Panc1 (cell line): ENCODE measurements at regions not wholly inside any gene's neighbourhood (a gene's known extent, or its start where the extent isn't known, plus 50 kb on each side); places are given as distances from the start of the nearest gene placed in this dataset.

Source experiments
- ATAC-seq: fragments of 200-7000 bp; cut with Tn5 transposase; 2 replicates; pipeline ENCODE4 v1.9.1; 2020; ENCODE audit warnings: mild to moderate bottlenecking, moderate library complexity
- BruUV-seq: library from RNA; stranded (reverse); fragments of 400-500 nt; replicated peaks from 2 replicates; lab custom pipeline; 2021; lab: Mats Ljungman, UMichigan
- CTCF ChIA-PET: fragments of 300-600 bp; sonication (Branson Sonifier 250); formaldehyde crosslinking; loops from one replicate; lab custom pipeline; 2022; ENCODE audit warnings: antibody characterized with exemption; lab: Charles Lee
- POLR2A ChIA-PET: fragments of 300-600 bp; sonication (Branson Sonifier 250); formaldehyde crosslinking; loops from one replicate; lab custom pipeline; 2022; ENCODE audit warnings: antibody characterized with exemption; lab: Charles Lee
- DNase-seq: peaks from one replicate; pipeline ENCODE4 v3.0.0-alpha.2; 2010; ENCODE audit warnings: low read depth, low spot score
- H3K27ac ChIP-seq: 2 replicates; pipeline ENCODE4 v1.5.1; 2011; ENCODE audit warnings: mild to moderate bottlenecking, low read length, inconsistent platforms
- H3K27me3 ChIP-seq: fragments of 200-500 bp; sonication (Bioruptor generic); 2 replicates; pipeline ENCODE4 v1.6.0; 2014; ENCODE audit warnings: low read length, inconsistent platforms; ENCODE audit not compliant: control insufficient read depth, insufficient read depth
- H3K36me3 ChIP-seq: fragments of 200-500 bp; sonication (Bioruptor generic); 2 replicates; pipeline ENCODE4 v1.5.1; 2014; ENCODE audit warnings: inconsistent platforms, mild to moderate bottlenecking, low read length, moderate library complexity; ENCODE audit not compliant: control insufficient read depth, insufficient read depth
- H3K4me1 ChIP-seq: 2 replicates; pipeline ENCODE4 v1.5.1; 2011; ENCODE audit warnings: inconsistent platforms, mild to moderate bottlenecking, low read length, moderate library complexity; ENCODE audit not compliant: control insufficient read depth, insufficient read depth
- H3K4me3 ChIP-seq, 2 experiments: 2 replicates each; pipeline ENCODE4 v1.5.1; 2011 to 2012; ENCODE audit warnings: low read depth in 2 of 2, low read length in 2 of 2, mild to moderate bottlenecking in 2 of 2, inconsistent platforms in 1 of 2, moderate library complexity in 1 of 2
- H3K9me3 ChIP-seq: fragments of 200-500 bp; sonication (Bioruptor generic); 2 replicates; pipeline ENCODE4 v1.5.1; 2014; ENCODE audit warnings: low read depth, mild to moderate bottlenecking, inconsistent platforms, low read length, moderate library complexity; ENCODE audit not compliant: control insufficient read depth, insufficient read depth
- CTCF ChIP-seq: fragments of 450-650 bp; IDR thresholded peaks from 2 replicates; pipeline ENCODE4 v1.5.1; 2017; ENCODE audit warnings: mild to moderate bottlenecking
- POLR2AphosphoS5 ChIP-seq: IDR thresholded peaks from 2 replicates; pipeline ENCODE4 v1.6.1; 2012; ENCODE audit warnings: mild to moderate bottlenecking, low read depth, low read length, moderate library complexity
- REST ChIP-seq, 2 experiments: IDR thresholded peaks; 2 replicates each; pipeline ENCODE4 v1.6.1; 2011 to 2012; ENCODE audit warnings: low read depth in 2 of 2, control low read depth in 1 of 2, low read length in 1 of 2, mild to moderate bottlenecking in 1 of 2, moderate library complexity in 1 of 2; ENCODE audit not compliant: insufficient read depth in 1 of 2
- SIN3A ChIP-seq: IDR thresholded peaks from 2 replicates; pipeline ENCODE4 v1.6.1; 2012; ENCODE audit warnings: low read depth, mild to moderate bottlenecking, low read length, moderate library complexity, borderline replicate concordance; ENCODE audit not compliant: insufficient read depth
- TCF7L2 ChIP-seq: IDR thresholded peaks from 2 replicates; pipeline ENCODE4 v1.6.1; 2011; ENCODE audit warnings: mild to moderate bottlenecking, low read depth, low read length, inconsistent platforms
- in situ Hi-C: cut with HindIII; loops from 2 replicates; pipeline ENCODE4 v1.10.0; 2016; ENCODE audit warnings: low sequenced_read_pairs, low pct_unique_long_range_greater_than_20kb
- intact Hi-C: fragments of 100-400 bp; cut with micrococcal nuclease; formaldehyde crosslinking; loops from one replicate; pipeline ENCODE4 v1.10.0; 2022; ENCODE audit not compliant: unreplicated experiment

- Histone ChIP-seq H3K9me3 (peaks cover 14% of the 10 kb centered on the region; the same call in 1 of the 2 replicates), H3K4me3 (no peak overlapping the region), H3K27me3 (no peaks in the 10 kb centered on the region), H3K36me3 (no peaks in the 10 kb centered on the region), H3K27ac (no peak overlapping the region), H3K4me1 (no peaks in the 10 kb centered on the region)
- no peak for DNase-seq
- intact Hi-C loops = no loop called here
- ChIA-PET CTCF (no interaction called here), POLR2A (no interaction called here)
- TF ChIP-seq SIN3A (no peak), CTCF (no peak), REST (IDR thresholded peaks at IDR 0.05; ENCODE audit: insufficient read depth in 1 of 2, low read depth in 2 of 2, low read length in 1 of 2) (no peak), TCF7L2 (no peak), POLR2AphosphoS5 (no peak)
- ATAC-seq = no peak
- no TSS peak for BruUV-seq
- in situ Hi-C loops = no loop called here
These were observed 295.6 kb downstream of the CASP12 start for GRCh38 chr11:104602643-104603042.

GRCh38 chr11:104594228-104594958, 303.9 kb downstream of the CASP12 start:
- in situ Hi-C loops = no loop called here
- Histone ChIP-seq H3K27me3 (no peaks in the 10 kb centered on the region), H3K4me3 (no peak overlapping the region), H3K27ac (no peak overlapping the region), H3K4me1 (no peaks in the 10 kb centered on the region), H3K9me3 (0 out of 2 replicates have a peak, but pooled peaks cover 2% of the 10 kb centered on the region), H3K36me3 (no peaks in the 10 kb centered on the region)
- no peak for TF ChIP-seq SIN3A
- TF ChIP-seq CTCF = no peak
- TF ChIP-seq REST (IDR thresholded peaks at IDR 0.05; ENCODE audit: insufficient read depth in 1 of 2, low read depth in 2 of 2, low read length in 1 of 2) = no peak
- no peak for TF ChIP-seq TCF7L2
- no peak for TF ChIP-seq POLR2AphosphoS5
- BruUV-seq = no TSS peak
- ChIA-PET POLR2A (no interaction called here), CTCF (no interaction called here)
- intact Hi-C loops = no loop called here
- no peak for DNase-seq
- ATAC-seq = no peak
